NT2/D1 (cell line): ENCODE measurements at regions not wholly inside any gene's neighbourhood (a gene's known extent, or its start where the extent isn't known, plus 50 kb on each side); places are given as distances from the start of the nearest gene placed in this dataset.

Experiments used
- SUZ12 ChIP-seq: IDR thresholded peaks from 2 replicates; pipeline ENCODE4 v1.6.1; 2011; ENCODE audit not compliant: insufficient read length, insufficient read depth; ENCODE audit errors: extremely low read depth
- YY1 ChIP-seq: IDR thresholded peaks from 2 replicates; pipeline ENCODE4 v1.6.1; 2011; ENCODE audit not compliant: insufficient read length, insufficient read depth
- ZNF274 ChIP-seq: IDR thresholded peaks from 2 replicates; pipeline ENCODE4 v1.6.1; 2011; ENCODE audit warnings: mild to moderate bottlenecking, low read depth, low read length

DNA sequence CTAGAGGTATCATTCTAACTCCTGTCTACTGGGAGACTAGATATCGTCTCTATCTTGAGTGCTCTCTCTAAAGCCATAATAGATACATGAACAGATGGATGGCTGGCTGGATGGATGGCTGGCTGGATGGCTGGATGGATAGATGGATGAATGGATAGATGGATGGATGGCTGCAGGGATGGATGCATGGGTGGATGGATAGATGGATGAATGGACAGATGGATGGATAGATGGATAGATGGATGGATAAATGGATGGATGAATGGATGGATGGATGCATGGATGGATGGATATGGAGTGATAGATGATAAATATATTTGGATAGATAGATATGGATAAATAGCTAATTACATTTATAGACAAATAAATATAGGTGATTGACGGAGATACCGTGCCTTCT, 191.2 kb upstream of the KLF6 start:
- TF ChIP-seq ZNF274 (no peak), SUZ12 (no peak), YY1 (no peak)
